Thyroid gland (tissue), 4 donors: ENCODE measurements at regions not wholly inside any gene's neighbourhood (a gene's known extent, or its start where the extent isn't known, plus 50 kb on each side); places are given as distances from the start of the nearest gene placed in this dataset.

Experiments used
- CTCF ChIP-seq, 6 experiments: fragments of 200-600 bp in 3 of 6; fragments of 450-650 bp in 3 of 6; sonication (generic) in 3 of 6; IDR thresholded peaks; one replicate each; pipeline ENCODE4 v1.5.1; 2016 to 2019; ENCODE audit warnings: antibody characterized with exemption in 6 of 6, mild to moderate bottlenecking in 2 of 6, inconsistent platforms in 1 of 6, moderate library complexity in 1 of 6
- POLR2A ChIP-seq, 2 donors: fragments of 450-650 bp; IDR thresholded peaks; one replicate each; pipeline ENCODE4 v1.6.1; 2017; ENCODE audit warnings: antibody characterized with exemption in 2 of 2, mild to moderate bottlenecking in 2 of 2, moderate library complexity in 1 of 2

- no peak for TF ChIP-seq CTCF (IDR thresholded peaks at IDR 0.05)
- TF ChIP-seq POLR2A (IDR thresholded peaks at IDR 0.05), result no peak
These were observed 116.9 kb upstream of the CCNH start for GRCh38 chr5:87529486-87530076.
